K562 (cell line): ENCODE measurements at regions not wholly inside any gene's neighbourhood (a gene's known extent, or its start where the extent isn't known, plus 50 kb on each side); places are given as distances from the start of the nearest gene placed in this dataset.

Experiments
- ATAC-seq: fragments of 200-7000 bp; cut with Tn5 transposase; 3 replicates; pipeline ENCODE4 v1.9.1; 2020; ENCODE audit warnings: moderate library complexity
- BruUV-seq: library from RNA; stranded (reverse); fragments of 400-500 nt; replicated peaks from 2 replicates; lab custom pipeline; 2021; lab: Mats Ljungman, UMichigan
- CTCF ChIA-PET: fragments of 300-600 bp; formaldehyde crosslinking; extraction: SDS; loops from one replicate; lab custom pipeline; 2021; ENCODE audit warnings: low intra/inter-chr PET ratio; lab: Yijun Ruan, JAX
- POLR2A ChIA-PET: fragments of 300-600, 350-650 bp; sonication (Branson Sonifier 250); formaldehyde crosslinking; extraction: SDS; loops from one replicate; lab custom pipeline; 2021; ENCODE audit warnings: antibody characterized with exemption, inconsistent platforms; lab: Yijun Ruan, JAX
- DNase-seq, 4 experiments: peaks; one replicate each; pipeline versions ENCODE4 v3.0.0 to v3.0.0-alpha.2; 2011 to 2018; ENCODE audit warnings: low spot score in 3 of 4, mixed read lengths in 3 of 4; ENCODE audit errors: extremely low read depth in 1 of 4
- FAIRE-seq: peaks from 2 replicates; lab custom pipeline; 2011; peaks lifted over from hg19 to GRCh38; lab: Jason Lieb, UNC
- H2AFZ ChIP-seq: 2 replicates; pipeline ENCODE4 v1.6.0; 2011; ENCODE audit warnings: low read depth, low read length, control low read depth, inconsistent platforms
- H3K27ac ChIP-seq: fragments of 200-600 bp; 3 replicates; pipeline ENCODE4 v1.8.0; 2011; ENCODE audit warnings: low read depth, mild to moderate bottlenecking, control low read depth, inconsistent platforms, low read length, moderate library complexity, mixed read lengths; ENCODE audit errors: extremely low read depth
- H3K27me3 ChIP-seq, 2 experiments: fragments of 300-600 bp in 1 of 2; 2 replicates in 1 of 2; 3 replicates in 1 of 2; pipeline versions ENCODE4 v1.6.0 to v1.8.0; 2011; ENCODE audit warnings: inconsistent platforms in 2 of 2, low read length in 2 of 2, mild to moderate bottlenecking in 1 of 2, mixed read lengths in 1 of 2, moderate library complexity in 1 of 2; ENCODE audit not compliant: control insufficient read depth in 2 of 2, insufficient read depth in 2 of 2
- H3K36me3 ChIP-seq: fragments of 300-600 bp; 3 replicates; pipeline ENCODE4 v1.8.0; 2011; ENCODE audit warnings: mild to moderate bottlenecking, low read length, inconsistent platforms; ENCODE audit not compliant: control insufficient read depth, insufficient read depth
- H3K4me1 ChIP-seq, 2 experiments: fragments of 200-600 bp in 1 of 2; replicated peaks in 1 of 2; 2 replicates in 1 of 2; 3 replicates in 1 of 2; pipeline versions ENCODE4 v1.5.1 to v1.8.0; 2011; ENCODE audit warnings: inconsistent platforms in 2 of 2, low read length in 2 of 2, mild to moderate bottlenecking in 1 of 2, mixed read lengths in 1 of 2, moderate library complexity in 1 of 2; ENCODE audit not compliant: control insufficient read depth in 2 of 2, insufficient read depth in 2 of 2
- H3K4me2 ChIP-seq: 2 replicates; pipeline ENCODE4 v1.6.1; 2011; ENCODE audit warnings: low read length, control low read depth, inconsistent platforms, mixed read lengths; ENCODE audit not compliant: insufficient read depth
- H3K4me3 ChIP-seq: fragments of 200-600 bp; sonication (generic), shearing (Covaris generic); 2 replicates; pipeline ENCODE4 v1.5.1; 2016; ENCODE audit warnings: control low read depth, inconsistent platforms
- H3K79me2 ChIP-seq: fragments of 200-600 bp; 3 replicates; pipeline ENCODE4 v1.8.0; 2011; ENCODE audit warnings: low read length, inconsistent platforms; ENCODE audit not compliant: control insufficient read depth, insufficient read depth
- H3K9ac ChIP-seq, 2 experiments: 2 replicates each; pipeline versions ENCODE4 v1.6.0 to v1.6.1; 2011; ENCODE audit warnings: low read depth in 2 of 2, low read length in 2 of 2, control low read depth in 1 of 2, inconsistent platforms in 1 of 2, mild to moderate bottlenecking in 1 of 2, mixed read lengths in 1 of 2; ENCODE audit not compliant: insufficient read depth in 1 of 2
- H3K9me1 ChIP-seq: one replicate; pipeline ENCODE4 v1.6.0; 2011; ENCODE audit warnings: inconsistent platforms, mild to moderate bottlenecking, low read length, moderate library complexity; ENCODE audit not compliant: control insufficient read depth, insufficient read depth
- H3K9me3 ChIP-seq: replicated peaks from 2 replicates; pipeline ENCODE4 v1.5.1; 2011; ENCODE audit warnings: low read depth, low read length, inconsistent platforms; ENCODE audit not compliant: control insufficient read depth, insufficient read depth
- H4K20me1 ChIP-seq: replicated peaks from 2 replicates; pipeline ENCODE4 v1.6.1; 2011; ENCODE audit warnings: low read length, inconsistent platforms, mixed read lengths; ENCODE audit not compliant: control insufficient read depth, insufficient read depth
- CC2D1A ChIP-seq: fragments of 450-650 bp; IDR thresholded peaks from 2 replicates; pipeline ENCODE4 v1.6.1; 2017; ENCODE audit warnings: mild to moderate bottlenecking
- MCM5 ChIP-seq: fragments of 450-650 bp; IDR thresholded peaks from 2 replicates; pipeline ENCODE4 v1.6.1; 2016; ENCODE audit warnings: low read depth
- MYNN ChIP-seq, 2 experiments: sonication (generic); formaldehyde crosslinking in 1 of 2; IDR thresholded peaks; 2 replicates each; pipeline versions ENCODE4 v1.5.0 to v1.6.1; 2016 to 2020; ENCODE audit warnings: antibody characterized with exemption in 1 of 2, missing genetic modification reagents in 1 of 2
- NR2C2 ChIP-seq, 2 experiments: fragments of 200-800 bp in 1 of 2; sonication (Bioruptor generic) in 1 of 2; sonication (generic) in 1 of 2; formaldehyde crosslinking in 1 of 2; IDR thresholded peaks; 2 replicates each; pipeline versions ENCODE4 v1.6.1 to v1.8.0; 2016 to 2022; ENCODE audit warnings: mild to moderate bottlenecking in 1 of 2, missing compliant biosample characterization in 1 of 2, missing genetic modification characterization in 1 of 2, missing genetic modification reagents in 1 of 2
- NR4A1 ChIP-seq, 2 experiments: fragments of 250-450 bp in 1 of 2; fragments of 450-650 bp in 1 of 2; sonication (Bioruptor Pico) in 1 of 2; IDR thresholded peaks; 2 replicates each; pipeline versions ENCODE4 v1.4.0 to v1.6.1; 2016 to 2020; ENCODE audit warnings: mild to moderate bottlenecking in 2 of 2, missing compliant biosample characterization in 1 of 2, missing genetic modification characterization in 1 of 2, moderate library complexity in 1 of 2
- ZNF184 ChIP-seq: sonication (generic); formaldehyde crosslinking; IDR thresholded peaks from 2 replicates; pipeline ENCODE4 v1.5.0; 2020; ENCODE audit warnings: missing genetic modification reagents
- ZNF551 ChIP-seq: fragments of 250-450 bp; sonication (Bioruptor Pico); IDR thresholded peaks from 2 replicates; pipeline ENCODE4 v1.5.0; 2021; ENCODE audit warnings: mild to moderate bottlenecking, moderate library complexity
- WGBS: fragments of 100-300 bp; shearing (Covaris generic); methylation state at CpG from one replicate; pipeline ENCODE4 v1.1.6; 2016; ENCODE audit warnings: low coverage, mixed read lengths; ENCODE audit not compliant: insufficient coverage; ENCODE audit errors: missing lambda C conversion rate; 5-methylcytosine and 5-hydroxymethylcytosine counted together
- in situ Hi-C: fragments of 300-500 bp; cut with MboI; formaldehyde crosslinking; loops from 4 replicates; pipeline ENCODE4 v1.15.0; 2018; ENCODE audit warnings: inconsistent platforms, mixed read lengths
- intact Hi-C: fragments of 100-400 bp; cut with micrococcal nuclease; formaldehyde crosslinking; loops from 2 replicates; pipeline ENCODE4 v1.14.2; 2022
- TF ChIP-seq, protein P1 (sequence below): sonication (generic); formaldehyde crosslinking; IDR thresholded peaks from 2 replicates; pipeline ENCODE4 v1.8.0; 2022; ENCODE audit warnings: mild to moderate bottlenecking, low read depth, missing genetic modification reagents
- TF ChIP-seq, protein P2 (sequence below): sonication (generic); formaldehyde crosslinking; IDR thresholded peaks from 2 replicates; pipeline ENCODE4 v1.8.0; 2022; ENCODE audit warnings: missing genetic modification reagents, mild to moderate bottlenecking, borderline replicate concordance
- TF ChIP-seq, protein P3 (sequence below): fragments of 200-800 bp; sonication (Bioruptor generic); IDR thresholded peaks from 2 replicates; pipeline ENCODE4 v1.6.1; 2017; ENCODE audit warnings: missing genetic modification characterization, missing compliant biosample characterization

DNA sequence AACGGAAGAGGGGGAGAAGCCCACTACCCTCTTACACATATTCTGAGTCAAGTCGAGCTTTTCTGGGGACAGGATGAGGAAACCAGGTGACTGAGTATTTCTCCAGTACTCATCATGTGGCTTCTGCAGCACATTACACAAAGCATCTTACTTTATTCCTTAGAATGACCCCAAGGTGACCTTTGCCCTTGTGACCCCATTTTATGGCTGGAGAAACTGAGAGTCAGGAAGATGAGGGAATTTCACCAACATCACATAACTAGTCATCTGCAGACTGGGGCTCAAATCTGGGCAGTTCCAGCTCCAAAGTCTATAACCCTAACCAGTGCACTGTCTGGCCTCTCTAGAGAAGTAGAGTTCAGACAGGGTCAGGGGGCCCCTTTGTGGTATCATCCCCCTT is 707.0 kb downstream of the UQCRFS1 start (continued):
- TF ChIP-seq, protein P1, sequence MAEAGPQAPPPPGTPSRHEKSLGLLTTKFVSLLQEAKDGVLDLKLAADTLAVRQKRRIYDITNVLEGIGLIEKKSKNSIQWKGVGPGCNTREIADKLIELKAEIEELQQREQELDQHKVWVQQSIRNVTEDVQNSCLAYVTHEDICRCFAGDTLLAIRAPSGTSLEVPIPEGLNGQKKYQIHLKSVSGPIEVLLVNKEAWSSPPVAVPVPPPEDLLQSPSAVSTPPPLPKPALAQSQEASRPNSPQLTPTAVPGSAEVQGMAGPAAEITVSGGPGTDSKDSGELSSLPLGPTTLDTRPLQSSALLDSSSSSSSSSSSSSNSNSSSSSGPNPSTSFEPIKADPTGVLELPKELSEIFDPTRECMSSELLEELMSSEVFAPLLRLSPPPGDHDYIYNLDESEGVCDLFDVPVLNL (CRISPR knock-in tag) = no peak
- TF ChIP-seq MCM5 (no peak), NR2C2 (CRISPR knock-in tag; IDR thresholded peaks at IDR 0.05) (peak; percentile 82; the same call in 1 of the 2 replicates), NR2C2 (tag; IDR thresholded peaks at IDR 0.05) (peak; percentile 89), CC2D1A (no peak), NR4A1 (CRISPR knock-in tag; IDR thresholded peaks at IDR 0.05) (no peak), NR4A1 (tag; IDR thresholded peaks at IDR 0.05) (no peak)
- TF ChIP-seq, protein P2, sequence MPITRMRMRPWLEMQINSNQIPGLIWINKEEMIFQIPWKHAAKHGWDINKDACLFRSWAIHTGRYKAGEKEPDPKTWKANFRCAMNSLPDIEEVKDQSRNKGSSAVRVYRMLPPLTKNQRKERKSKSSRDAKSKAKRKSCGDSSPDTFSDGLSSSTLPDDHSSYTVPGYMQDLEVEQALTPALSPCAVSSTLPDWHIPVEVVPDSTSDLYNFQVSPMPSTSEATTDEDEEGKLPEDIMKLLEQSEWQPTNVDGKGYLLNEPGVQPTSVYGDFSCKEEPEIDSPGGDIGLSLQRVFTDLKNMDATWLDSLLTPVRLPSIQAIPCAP (CRISPR knock-in tag) = no peak

DNA sequence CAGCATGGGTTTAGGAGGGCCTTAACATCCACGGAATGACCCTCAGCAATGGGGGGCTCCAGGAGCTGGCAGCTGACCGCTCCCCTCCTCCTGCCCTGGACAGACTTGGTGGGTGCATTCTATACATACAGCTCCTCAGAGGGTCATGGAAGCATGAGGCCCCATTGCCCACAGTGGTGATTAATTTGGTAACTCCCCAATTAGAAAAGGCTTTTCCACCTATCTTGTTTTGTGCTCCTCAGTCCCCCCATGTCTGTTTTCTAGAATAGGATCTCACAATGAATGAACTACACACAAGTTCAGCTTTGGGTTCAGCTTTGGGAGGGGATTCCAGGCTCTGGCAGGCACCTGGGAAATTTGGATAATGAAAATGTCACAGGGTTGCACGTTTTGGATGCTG is 707.8 kb downstream of the UQCRFS1 start:
- DNase-seq = no peak
- no peak overlapping the region for H3K9ac ChIP-seq
- TF ChIP-seq ZNF551 = no peak
- TF ChIP-seq, protein P3, sequence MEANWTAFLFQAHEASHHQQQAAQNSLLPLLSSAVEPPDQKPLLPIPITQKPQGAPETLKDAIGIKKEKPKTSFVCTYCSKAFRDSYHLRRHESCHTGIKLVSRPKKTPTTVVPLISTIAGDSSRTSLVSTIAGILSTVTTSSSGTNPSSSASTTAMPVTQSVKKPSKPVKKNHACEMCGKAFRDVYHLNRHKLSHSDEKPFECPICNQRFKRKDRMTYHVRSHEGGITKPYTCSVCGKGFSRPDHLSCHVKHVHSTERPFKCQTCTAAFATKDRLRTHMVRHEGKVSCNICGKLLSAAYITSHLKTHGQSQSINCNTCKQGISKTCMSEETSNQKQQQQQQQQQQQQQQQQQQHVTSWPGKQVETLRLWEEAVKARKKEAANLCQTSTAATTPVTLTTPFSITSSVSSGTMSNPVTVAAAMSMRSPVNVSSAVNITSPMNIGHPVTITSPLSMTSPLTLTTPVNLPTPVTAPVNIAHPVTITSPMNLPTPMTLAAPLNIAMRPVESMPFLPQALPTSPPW (CRISPR knock-in tag) = no peak
- no peak for TF ChIP-seq ZNF184 (CRISPR knock-in tag)
- TF ChIP-seq MYNN (IDR thresholded peaks at IDR 0.05) = 0 out of 2 replicates have a peak, but pooled peaks have one; percentile 2
- no peak for TF ChIP-seq MYNN (CRISPR knock-in tag; IDR thresholded peaks at IDR 0.05)
- ChIA-PET CTCF (no interaction called here), POLR2A (interaction anchor here (0.7 to 3.0 kb wide), 4 partner anchors 9 to 104 kb away, joined by 3 to 10 read pairs (median 4); no protein-coding TSS in a partner anchor)
- peak overlapping the region; percentile 54; the same call in 1 of the 2 replicates for H3K4me2 ChIP-seq
- H3K4me1 ChIP-seq = peaks cover 16 to 75% of the 10 kb centered on the region in 2 experiments
- no peak overlapping the region for H3K4me3 ChIP-seq
- no peaks in the 10 kb centered on the region for H3K27me3 ChIP-seq
- H3K9me1 ChIP-seq = peaks cover 27% of the 10 kb centered on the region
- BruUV-seq = no TSS peak
- no peak overlapping the region; the same call in 2 of the 3 replicates for H3K27ac ChIP-seq
- 42% methylated on average over 3 of the region's 3 CpGs for WGBS
- no peak overlapping the region for H2AFZ ChIP-seq
- FAIRE-seq = no peak
- intact Hi-C loops = no loop called here
- no peak for ATAC-seq
- H3K79me2 ChIP-seq = peaks cover 100% of the 10 kb centered on the region
- in situ Hi-C loops = no loop called here
- H3K36me3 ChIP-seq = peaks cover 86% of the 10 kb centered on the region
- H4K20me1 ChIP-seq = peaks cover 90% of the 10 kb centered on the region
- no peaks in the 10 kb centered on the region for H3K9me3 ChIP-seq
